Sigmoid colon (tissue), 4 donors: ENCODE measurements at regions not wholly inside any gene's neighbourhood (a gene's known extent, or its start where the extent isn't known, plus 50 kb on each side); places are given as distances from the start of the nearest gene placed in this dataset.

ENCODE experiments used
- CTCF ChIP-seq, 4 experiments: fragments of 450-650 bp in 3 of 4; fragments of 200-600 bp in 1 of 4; IDR thresholded peaks; one replicate each; pipeline ENCODE4 v1.5.1; 2016 to 2019; ENCODE audit warnings: antibody characterized with exemption in 4 of 4, mild to moderate bottlenecking in 3 of 4, moderate library complexity in 2 of 4
- EP300 ChIP-seq, 4 donors: sonication (generic); formaldehyde crosslinking; IDR thresholded peaks; one replicate each; pipeline ENCODE4 v1.6.1; 2017; ENCODE audit warnings: antibody characterized with exemption in 4 of 4
- POLR2A ChIP-seq, 2 donors: fragments of 450-650 bp; IDR thresholded peaks; one replicate each; pipeline ENCODE4 v1.6.1; 2016; ENCODE audit warnings: antibody characterized with exemption in 2 of 2, mild to moderate bottlenecking in 2 of 2, moderate library complexity in 2 of 2
- POLR2AphosphoS5 ChIP-seq, 4 donors: sonication (generic); formaldehyde crosslinking; IDR thresholded peaks; one replicate each; pipeline ENCODE4 v1.6.1; 2017; ENCODE audit warnings: antibody characterized with exemption in 4 of 4

GRCh38 chr13:64160479-64160878 lies 2744.8 kb upstream of the PCDH20 start:
- no peak for TF ChIP-seq POLR2AphosphoS5 (IDR thresholded peaks at IDR 0.05)
- no peak for TF ChIP-seq CTCF (IDR thresholded peaks at IDR 0.05)
- TF ChIP-seq EP300 (IDR thresholded peaks at IDR 0.05), result no peak
- TF ChIP-seq POLR2A (IDR thresholded peaks at IDR 0.05), result no peak
